ENCODE measurements at regions not wholly inside any gene's neighbourhood (a gene's known extent, or its start where the extent isn't known, plus 50 kb on each side); places are given as distances from the start of the nearest gene placed in this dataset.

DNA sequence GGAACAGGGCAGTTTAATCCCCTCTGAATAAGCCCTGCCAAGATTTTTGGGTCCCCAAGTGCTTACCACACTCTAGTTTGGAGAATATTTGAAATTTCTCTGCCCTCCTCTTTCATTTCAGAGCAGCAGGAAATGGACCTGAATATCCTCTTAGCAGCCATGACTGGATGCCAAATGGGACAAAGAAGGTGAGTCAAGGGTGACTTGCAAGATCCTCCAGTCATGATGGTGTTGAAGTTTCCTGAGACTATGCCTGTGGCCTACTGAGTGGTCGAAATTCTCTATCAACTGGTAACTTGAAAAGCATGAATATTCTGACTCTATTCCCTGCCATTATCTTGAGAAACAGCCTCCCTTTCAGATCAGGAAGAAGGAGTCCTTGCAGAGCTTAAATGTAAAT is 1674.7 kb upstream of the SEL1L start:
- TF ChIP-seq, protein P1, sequence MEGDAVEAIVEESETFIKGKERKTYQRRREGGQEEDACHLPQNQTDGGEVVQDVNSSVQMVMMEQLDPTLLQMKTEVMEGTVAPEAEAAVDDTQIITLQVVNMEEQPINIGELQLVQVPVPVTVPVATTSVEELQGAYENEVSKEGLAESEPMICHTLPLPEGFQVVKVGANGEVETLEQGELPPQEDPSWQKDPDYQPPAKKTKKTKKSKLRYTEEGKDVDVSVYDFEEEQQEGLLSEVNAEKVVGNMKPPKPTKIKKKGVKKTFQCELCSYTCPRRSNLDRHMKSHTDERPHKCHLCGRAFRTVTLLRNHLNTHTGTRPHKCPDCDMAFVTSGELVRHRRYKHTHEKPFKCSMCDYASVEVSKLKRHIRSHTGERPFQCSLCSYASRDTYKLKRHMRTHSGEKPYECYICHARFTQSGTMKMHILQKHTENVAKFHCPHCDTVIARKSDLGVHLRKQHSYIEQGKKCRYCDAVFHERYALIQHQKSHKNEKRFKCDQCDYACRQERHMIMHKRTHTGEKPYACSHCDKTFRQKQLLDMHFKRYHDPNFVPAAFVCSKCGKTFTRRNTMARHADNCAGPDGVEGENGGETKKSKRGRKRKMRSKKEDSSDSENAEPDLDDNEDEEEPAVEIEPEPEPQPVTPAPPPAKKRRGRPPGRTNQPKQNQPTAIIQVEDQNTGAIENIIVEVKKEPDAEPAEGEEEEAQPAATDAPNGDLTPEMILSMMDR (IDR thresholded peaks at IDR 0.05), result no peak
- no peak for TF ChIP-seq POLR2A (IDR thresholded peaks at IDR 0.05)
